GM12891 (cell line): ENCODE measurements at regions not wholly inside any gene's neighbourhood (a gene's known extent, or its start where the extent isn't known, plus 50 kb on each side); places are given as distances from the start of the nearest gene placed in this dataset.

Source experiments
- PAX5 ChIP-seq: IDR thresholded peaks from 2 replicates; pipeline ENCODE4 v1.6.1; 2011; ENCODE audit warnings: low read length, moderate library complexity, mild to moderate bottlenecking; ENCODE audit not compliant: insufficient read depth, severe bottlenecking
- POLR2A ChIP-seq: IDR thresholded peaks from 2 replicates; pipeline ENCODE4 v1.6.1; 2011; ENCODE audit warnings: low read depth, low read length, control low read depth
- POLR2AphosphoS5 ChIP-seq: IDR thresholded peaks from 2 replicates; pipeline ENCODE4 v1.6.1; 2011; ENCODE audit warnings: low read depth, low read length, control low read depth
- SPI1 ChIP-seq: IDR thresholded peaks from 2 replicates; pipeline ENCODE4 v1.6.1; 2011; ENCODE audit warnings: low read depth, low read length, control low read depth
- TAF1 ChIP-seq: IDR thresholded peaks from 2 replicates; pipeline ENCODE4 v1.6.1; 2011; ENCODE audit warnings: low read depth, low read length, control low read depth

DNA sequence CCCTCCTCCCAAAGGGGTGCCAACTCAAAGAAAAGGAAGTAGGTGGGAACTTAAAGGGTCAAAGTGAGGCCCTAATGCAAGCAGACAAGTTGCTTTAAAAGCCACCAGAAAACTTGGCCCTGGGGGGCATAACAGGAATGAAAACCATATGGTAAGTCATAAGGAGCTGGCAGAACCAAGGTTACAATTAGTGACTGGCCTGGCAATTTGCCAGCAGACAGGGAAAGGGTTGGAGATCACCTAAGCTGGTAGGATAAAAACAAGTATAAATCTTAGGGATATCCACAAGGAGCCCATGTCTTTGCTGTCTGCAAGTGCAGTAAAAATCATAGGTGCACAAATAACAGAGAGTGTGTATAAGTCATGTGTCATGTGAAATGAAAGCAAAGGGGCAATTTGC lies 256.7 kb upstream of the LRRTM4 start:
- no peak for TF ChIP-seq POLR2A
- TF ChIP-seq POLR2AphosphoS5: no peak
- TF ChIP-seq TAF1: no peak
- no peak for TF ChIP-seq SPI1
- TF ChIP-seq PAX5: no peak
